ENCODE measurements at regions not wholly inside any gene's neighbourhood (a gene's known extent, or its start where the extent isn't known, plus 50 kb on each side); places are given as distances from the start of the nearest gene placed in this dataset.
"Not testable (repeated sequence)": the region's sequence is repeated elsewhere in the genome, so short reads cannot be mapped to it uniquely, and the experiment has no call there.

DNA sequence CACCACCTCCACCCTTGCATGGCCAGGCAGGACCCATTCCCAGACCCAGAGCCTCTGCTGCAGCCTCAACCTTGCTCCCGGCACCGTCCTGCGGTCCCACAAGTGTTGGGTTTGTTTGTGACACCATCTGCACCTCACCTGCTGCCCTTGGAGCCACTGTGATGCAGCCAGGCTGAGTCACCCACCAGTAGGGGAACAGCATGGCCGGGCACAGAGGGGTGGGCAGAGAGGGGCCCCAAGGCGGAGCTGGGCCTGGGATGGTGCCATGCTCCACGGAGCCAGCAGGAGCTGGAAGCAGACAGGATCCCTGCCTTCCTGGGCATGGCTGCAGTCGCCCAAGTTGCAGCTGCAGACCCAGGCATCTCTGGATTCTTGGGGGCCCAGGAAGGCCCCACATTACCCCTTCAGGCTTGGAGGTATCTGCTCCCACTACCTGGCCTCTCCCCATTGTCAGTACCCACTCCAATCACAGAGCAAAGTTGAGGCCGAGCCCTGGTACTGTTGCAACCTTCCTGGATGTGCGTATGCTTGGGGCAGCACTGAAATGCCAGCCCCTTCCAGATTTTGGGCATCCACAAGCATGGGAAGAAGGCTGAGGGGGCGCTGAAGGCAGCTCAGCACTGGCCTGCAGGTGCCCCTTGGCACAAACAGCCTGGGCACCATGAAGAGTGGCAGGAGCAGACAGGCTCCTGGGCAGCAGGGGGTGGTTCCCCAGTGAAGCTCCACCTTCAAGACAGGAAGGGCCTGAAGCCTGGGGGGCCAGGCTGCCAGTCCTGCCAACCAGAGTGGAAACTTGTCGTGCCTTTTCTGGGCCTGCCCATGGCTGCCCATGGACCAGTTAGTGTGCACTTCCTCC, 172.8 kb downstream of the MATN1 start:
- no peak for DNase-seq

DNA sequence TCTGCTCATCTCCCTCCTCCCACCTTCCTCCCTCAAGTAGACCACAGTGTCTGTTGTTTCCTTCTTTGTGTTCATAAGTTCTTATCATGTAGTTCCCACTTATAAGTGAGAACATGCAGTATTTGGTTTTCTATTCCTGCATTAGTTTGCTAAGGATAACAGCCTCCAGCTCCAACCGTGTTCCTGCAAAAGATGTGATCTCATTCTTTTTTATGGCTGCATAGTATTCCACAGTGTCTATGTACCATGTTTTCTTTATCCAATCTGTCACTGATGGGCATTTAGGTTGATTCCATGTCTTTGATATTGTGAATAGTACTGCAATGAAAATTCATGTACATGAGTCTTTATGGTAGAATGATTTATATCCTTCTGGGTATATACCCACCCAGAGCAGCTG, 173.5 kb downstream of the MATN1 start:
- not testable (repeated sequence) for DNase-seq

DNA sequence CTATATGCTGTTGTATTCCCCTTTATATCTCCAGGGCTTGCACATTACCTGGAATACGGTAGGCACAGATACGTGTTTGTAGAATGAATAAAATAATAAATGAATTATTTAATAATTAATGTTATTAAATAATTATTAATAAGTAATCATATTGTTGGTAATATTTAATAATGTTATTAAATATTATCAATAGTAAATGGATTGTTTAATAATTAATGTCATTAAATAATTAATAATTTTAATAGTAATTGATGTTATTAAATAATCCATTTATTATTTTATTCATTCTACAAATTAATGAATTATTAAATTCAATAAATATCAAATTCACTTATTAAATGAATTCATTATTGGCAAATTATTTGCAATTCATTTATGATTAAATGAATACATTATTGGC, 175.1 kb downstream of the MATN1 start:
- DNase-seq = no peak

DNA sequence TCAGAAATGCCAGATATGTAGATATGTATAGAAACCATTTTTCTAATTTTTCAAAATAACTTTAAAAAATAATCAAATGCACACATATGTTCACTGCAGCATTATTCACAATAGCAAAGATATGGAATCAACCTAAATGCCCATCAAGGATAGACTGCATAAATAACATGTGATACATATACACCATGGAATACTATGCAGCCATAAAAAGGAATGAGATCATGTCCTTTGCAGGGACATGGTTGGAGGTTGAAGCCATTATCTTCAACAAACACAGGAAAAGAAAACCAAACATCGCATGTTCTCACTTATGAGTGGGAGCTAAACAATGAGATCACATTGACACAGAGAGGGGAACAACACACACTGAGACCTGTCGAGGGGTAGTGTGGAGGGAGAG, 176.1 kb downstream of the MATN1 start:
- not testable (repeated sequence) for DNase-seq

DNA sequence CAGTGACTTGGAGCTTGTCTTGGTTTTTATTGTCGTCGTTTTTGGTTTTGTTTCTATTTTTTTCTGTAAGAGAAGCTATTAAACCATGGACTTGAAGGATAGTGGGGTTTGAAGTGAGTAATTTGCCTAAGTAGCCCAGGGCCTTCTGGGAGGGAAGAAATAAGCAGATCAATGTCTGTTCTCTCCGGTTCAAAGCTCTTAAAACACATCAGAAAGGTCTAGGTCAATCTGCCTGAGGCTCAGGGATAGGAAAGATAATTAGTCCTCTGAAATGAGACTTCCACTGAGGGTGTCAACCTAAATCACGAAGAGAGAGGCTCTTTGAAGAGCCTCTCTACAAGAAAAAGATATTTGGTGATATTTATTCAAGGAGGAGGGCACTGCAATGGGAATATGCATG, 178.0 kb downstream of the MATN1 start:
- DNase-seq = no peak

DNA sequence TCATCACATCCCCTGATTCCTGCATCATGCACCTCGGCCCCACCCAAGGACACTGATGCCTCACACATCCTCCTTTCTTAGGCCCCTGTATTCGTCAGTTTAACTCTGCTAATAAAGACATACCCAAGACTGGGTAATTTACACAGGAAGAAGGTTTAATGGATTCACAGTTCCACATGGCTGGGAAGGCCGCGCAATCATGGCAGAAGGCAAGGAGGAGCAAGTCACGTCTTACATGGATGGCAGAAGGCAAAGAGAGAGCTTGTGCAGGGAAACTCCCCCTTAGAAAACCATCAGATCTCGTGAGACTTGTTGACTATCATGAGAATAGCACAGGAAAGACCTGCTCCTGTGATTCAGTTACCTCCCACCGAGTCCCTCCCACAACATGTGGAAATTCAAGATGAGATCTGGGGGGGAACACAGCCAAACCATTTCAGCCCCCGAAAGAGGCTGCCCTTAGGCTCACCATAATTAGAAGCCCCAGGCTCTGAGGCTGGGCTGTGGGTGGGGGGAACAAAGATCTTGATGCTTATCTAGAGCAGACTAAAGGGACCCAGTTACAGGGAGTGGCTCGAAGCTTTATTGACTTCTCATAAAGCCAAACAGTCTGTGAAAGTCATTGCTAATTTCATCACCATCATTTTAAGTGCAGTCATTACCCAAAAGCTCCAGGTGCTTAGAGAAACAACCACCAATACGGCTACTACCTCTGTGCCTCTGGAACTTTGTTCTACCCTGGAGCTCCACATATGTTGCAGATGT, 181.5 kb downstream of the MATN1 start:
- no peak for DNase-seq

DNA sequence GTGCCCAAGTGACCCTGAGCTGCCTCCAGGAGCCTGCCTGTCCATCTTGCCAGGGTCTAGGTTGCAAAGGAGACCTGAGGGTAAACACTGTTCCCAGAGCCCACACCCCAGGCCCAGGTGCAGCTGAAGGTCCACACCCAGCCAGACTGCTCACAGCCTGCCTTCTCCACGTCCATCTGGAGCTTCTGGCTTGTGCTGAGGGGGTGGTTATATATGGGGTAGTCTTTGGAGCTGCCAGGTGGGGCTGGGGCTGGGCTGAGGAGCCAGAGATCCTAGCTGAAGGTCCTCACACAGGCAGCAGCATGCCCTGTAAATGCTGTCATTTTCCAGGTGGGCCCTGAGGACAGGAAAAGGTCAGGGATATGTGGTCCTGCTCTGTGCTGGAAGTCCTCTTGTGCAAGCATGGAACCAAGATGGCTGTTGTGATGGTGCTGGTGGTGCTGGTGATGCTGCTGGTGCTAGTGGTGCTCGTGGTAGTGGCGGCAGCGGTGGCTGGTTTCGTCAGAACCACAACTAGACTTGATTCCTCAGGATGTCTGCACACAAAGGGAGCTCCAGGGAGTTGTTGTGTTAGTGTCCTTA, 182.7 kb downstream of the MATN1 start:
- no peak for DNase-seq

DNA sequence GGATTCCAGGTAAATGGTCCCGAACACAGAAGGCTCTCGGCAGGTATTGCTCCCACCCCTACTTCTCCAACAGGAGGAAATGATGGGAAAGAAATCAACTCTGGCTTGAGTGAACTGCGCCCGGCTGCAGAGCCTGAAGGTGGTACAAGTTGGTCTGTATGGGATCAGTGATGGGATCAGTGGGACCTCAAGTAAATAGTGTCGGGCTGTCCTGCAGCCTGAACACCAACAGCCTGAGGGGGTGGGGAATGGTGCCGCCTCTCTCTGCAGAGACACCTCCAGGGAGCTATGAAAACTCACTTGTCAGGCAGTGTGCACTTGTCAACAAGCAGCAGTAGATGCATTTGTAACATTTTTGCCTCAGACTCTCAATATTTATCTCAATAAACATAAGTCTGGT, 183.5 kb downstream of the MATN1 start:
- DNase-seq = no peak

DNA sequence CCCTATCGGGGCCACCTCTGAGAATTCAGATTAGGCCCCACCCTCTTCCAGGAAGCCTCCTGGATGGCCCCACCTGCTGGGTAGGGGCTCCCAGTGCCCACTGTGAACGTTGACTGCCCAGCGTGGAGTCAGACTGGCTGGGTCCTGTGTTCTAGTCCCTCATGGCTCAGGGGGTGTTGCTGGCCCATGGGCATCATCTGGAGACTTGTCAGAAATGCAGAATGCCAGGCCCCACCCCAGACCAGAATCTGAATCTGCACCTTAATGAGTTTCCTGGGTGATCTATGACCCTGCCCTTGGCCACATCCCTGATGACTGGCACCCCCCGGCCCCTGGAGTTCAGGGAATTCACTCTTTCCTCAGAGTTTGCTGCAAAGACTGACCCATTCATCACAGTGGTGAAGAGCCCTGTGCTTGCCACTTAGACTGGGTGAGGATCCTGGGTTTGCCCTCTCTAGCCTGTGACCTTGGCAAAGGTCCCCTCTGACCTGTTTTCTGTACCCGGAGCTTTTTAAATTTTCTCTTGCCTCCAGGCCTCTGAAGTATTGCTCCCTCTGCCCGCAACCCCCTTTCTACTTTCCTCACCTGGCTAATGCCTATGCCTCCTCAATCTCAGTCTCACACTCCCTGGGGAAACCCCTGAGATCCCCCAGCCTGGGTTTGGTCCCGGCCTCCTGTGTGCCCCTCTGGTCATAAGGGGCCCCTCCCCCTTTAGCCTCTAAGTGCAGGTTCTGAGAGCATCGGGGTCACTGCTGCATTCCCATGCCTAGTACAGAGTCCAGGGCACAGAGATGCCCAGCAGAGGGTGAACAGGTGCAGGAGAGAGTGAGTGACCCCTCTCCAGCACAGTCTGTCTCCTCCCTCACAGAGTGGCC, 184.2 kb downstream of the MATN1 start:
- DNase-seq = no peak

DNA sequence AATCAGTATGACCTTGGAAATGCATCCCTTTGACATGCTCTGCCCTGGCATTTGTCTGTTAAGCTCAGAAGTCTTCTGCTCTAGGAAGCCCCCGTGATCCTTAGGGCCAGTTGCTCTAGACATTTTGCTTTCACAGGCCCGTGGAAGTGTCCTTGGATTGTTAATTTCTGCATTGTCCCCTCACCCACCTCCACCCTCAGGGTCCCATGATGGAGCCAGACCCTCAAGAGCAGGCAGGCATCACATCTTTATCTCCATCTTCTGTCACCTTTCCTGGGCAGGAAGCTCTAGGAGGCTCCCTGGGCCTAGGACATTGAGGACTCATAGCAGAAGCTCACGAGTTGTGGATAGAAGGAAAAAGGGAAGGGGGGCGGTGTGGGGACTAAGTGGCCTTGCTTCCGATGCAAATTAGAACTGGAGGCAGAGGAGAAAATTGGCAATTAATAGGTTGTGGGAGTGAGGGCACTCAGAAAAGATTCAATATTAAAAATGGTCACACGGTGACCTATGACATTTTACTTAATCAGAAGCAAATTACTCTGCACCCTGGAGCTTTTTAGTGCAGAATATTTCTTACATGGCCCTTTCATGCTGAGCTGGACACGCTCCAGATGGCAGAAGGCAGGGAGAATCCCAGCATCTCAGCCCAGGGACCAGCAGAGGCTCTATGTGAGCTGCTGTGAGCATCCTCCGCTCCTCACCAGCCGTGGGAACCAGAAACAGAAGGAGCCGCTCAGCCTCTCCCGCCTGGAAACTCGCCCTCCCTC, 185.0 kb downstream of the MATN1 start:
- DNase-seq = no peak

DNA sequence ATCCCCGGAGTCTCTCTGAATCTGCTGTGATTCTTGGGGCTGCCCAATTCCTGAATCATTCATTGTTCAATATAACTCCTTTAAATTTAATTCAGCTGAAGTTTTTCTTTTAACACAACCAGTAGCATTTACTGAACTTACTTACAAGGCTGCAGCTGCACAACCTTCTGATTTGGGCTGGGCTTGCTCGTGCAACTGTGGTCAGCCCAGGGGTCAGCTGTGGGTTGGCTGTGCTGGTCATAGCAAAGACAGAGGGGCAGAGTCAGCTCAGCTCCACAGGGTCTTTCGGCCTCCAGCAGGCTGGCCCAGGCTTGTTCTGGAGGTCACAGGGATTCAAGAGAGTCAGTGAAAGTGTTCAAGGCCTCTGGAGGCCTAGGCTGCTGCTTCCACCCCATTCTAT, 186.1 kb downstream of the MATN1 start:
- DNase-seq = no peak

DNA sequence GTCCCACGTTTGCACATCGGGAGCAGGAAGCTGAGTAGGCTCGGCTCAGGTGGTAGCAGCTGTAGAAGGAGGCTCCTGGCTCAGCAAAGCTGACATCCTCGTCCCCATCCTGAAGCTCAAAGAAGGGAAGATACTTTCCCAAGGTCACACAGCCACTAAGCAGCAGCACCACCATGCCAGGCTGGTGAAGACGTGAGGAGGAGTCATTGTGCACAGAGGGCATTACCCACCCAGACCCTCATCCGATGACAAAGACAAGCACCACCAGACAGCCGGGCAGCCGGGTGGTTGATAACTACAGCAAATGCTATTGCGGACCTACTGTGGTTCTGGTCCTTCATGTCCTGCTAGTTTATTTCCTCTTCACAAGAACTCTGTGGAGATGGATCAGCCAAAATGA, 186.9 kb downstream of the MATN1 start:
- DNase-seq = no peak

DNA sequence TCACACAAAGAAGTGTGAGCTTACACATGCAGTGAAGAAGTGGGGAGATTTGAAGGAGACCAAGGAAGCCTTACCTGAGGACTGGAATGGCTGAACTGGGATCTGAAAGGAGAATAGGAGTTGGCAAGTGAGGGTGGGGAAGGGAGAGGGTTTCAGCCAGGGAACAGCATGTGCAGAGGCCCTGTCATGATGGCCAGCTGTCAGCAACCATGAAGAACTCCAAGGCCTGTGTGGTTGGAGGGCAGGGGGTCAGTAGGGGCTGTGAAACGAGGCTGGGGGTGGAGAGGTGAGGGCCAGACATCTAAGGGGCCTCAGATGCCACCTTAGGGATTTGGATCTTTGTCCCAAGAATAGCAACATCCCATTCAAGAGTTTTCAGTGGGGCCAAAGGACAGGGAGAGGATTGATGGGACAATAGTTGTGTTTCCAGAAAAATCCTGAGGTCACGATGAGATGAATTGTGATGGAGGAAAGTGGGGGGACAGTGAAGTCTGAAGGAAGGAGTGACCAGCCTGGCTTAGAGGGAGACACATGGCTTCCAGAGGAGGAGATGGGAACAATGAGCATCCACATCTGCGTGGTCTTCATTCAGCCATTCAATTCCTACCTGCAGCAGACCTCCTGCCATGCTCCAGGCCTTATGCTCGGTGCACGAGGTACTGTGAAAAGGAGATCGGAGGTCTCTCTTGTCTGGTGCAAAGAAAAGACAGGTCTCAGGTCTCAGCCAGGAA, 187.6 kb downstream of the MATN1 start:
- DNase-seq = no peak

DNA sequence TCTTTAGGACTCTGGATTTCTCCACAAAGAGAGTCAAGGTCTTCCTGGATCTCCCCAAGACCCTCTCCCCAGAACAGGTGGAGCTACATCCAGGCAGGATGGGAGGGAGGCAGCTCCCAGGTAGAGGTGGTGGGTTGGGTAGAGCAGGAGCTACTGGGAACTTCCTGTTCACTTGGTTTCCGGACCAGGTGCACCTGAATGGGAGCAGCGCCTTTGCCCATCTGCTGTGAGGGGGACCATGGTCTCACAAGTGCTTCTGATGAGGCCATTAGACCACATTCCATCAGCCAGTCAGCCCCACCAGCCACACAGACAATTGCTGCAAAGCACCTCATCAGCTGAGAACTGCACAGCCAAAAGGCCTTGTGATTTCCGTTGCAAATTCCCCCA, 188.8 kb downstream of the MATN1 start:
- DNase-seq = no peak

DNA sequence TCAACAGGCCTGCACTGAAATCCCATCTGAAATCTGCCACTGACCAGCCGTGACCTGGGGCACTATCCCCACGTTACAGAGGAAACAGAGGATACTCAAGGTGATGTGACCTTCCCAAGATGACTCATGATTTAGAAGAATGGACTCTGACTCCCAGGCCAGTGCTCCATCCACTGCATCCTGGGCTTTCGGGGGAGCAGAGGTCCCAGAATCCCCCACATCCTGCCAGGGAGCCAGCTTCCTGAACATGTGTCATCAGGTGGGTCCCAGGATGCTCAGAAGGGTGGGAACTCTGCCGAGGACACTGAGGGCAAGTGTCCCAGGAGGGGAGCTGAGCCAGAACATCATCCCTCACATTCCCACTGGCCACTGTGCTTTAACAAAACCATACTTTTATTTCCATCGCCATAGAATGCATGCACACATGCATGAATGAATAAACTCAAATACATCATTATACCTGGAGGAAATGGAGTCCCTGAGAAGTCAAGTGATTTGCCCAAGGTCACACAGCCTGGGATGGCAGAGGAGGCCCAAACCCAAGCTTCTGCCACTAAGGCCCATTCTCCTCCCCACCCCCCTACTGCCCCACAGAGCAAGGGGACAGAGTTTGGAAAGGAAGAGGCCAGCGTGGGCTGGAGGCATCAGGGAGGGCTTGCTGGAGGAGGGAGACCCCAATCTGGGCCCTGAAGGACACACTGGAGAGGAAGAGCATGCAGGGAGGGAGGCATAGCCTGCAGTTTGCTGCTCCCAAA, 189.4 kb downstream of the MATN1 start:
- DNase-seq = no peak

DNA sequence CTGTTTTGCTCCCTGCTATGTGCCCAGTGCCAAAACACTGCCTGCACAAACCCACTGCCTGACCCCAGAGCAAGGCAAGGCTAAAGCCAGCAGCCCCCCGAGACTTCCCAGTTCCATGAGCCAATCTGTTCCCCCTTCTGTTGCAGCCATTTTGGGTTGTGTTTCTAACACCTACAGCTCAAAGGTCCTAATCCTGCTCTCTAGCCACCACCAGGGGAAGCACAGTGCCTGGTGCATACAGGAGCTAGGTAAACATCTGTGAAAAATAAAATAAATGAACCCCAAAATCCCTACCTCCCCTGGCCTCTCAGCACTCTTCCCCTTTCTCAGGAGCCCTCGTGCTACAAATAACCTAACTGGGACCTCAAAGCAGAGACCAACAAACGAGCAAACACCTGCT, 190.2 kb downstream of the MATN1 start:
- no peak for DNase-seq

DNA sequence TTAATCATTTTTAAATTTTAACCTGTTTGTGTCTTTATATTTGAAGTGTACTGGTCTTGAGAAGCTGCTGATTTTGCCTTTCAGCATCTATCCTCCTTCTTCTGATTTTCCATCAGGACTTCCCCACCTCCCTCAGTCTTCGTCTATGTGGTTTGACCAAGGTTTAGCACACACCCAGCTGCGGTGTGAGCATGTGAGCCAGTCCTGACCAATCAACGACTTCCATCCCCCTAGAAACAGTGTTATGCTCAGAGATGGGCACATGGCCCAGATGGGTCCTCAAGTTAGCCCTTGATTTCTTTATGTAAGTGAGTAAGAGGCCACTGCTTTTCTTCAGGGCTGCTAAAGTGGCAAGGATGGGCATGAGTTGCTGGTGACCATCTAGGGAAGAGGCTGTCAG, 190.8 kb downstream of the MATN1 start:
- DNase-seq = no peak

DNA sequence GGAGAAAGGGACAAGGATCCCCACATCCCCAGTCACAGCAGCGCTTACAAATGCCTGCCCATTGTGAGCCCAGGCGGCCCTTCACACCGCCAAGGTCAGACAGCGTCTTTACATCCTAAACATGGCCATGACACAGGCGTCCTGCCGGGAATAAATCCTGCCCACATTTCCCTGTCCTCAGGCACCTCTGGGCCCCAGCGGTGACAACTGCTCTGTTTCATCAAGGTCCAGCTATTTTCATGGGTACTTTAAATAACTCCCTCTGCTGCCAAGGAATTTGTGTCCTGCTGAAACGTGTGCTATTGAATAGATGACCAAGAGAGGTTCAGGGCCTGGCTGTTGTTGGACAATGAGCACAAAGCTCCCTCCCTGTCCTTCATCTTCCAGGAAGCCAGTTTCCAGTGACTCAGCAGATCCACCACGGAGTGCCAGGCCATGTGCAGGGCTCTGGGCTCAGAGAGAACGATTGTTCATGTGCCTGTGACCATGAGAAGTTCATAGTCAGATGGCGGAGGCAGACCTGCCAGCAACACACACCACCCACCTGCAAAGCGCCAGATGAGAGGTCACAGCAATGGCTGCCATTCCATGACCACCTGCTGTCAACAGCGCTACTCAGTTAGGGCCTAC, 195.8 kb downstream of the MATN1 start:
- no peak for DNase-seq

DNA sequence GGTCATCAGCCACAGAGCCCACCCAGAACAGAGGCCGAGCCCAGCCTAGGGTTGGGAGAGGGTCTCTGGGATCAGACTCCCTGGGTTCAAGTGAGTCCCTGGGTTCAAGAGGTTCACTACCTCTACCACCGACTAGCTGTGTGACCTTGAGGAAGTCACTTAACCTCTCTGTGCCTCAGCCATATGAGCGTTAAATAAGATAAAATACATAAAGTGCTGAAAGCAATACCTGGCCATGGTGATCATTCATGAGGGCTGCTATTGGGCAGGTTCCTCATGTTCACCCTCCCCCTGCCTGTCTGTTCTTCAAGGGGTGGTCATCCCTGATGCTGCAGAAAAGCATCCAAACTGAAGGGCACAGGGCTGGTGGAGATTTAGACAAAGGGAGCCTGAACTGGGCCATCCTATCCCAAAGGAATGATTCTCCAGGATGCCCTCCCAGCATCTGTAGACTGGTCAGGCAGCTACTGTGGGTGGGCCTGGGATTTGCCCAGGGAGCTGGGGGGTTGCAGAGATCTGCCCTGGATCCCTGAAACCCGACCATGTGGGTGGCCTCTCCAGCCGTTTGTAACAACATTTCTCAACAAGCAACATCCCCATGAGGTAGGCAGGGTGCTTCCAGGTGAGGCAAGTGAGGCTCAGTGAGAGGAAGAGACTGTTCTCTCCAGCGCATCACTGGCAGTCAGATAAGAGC, 196.6 kb downstream of the MATN1 start:
- no peak for DNase-seq

Data from NCI-H510A treated with DMSO at 0.1 percent for 48 hours (cell line).